HCT116 (cell line): ENCODE measurements at regions not wholly inside any gene's neighbourhood (a gene's known extent, or its start where the extent isn't known, plus 50 kb on each side); places are given as distances from the start of the nearest gene placed in this dataset.

Source experiments
- ATAC-seq: fragments of 200-7000 bp; cut with Tn5 transposase; 2 replicates; pipeline ENCODE4 v1.9.1; 2020; ENCODE audit warnings: mild to moderate bottlenecking, moderate library complexity
- BruUV-seq: library from RNA; stranded (reverse); fragments of 400-500 nt; replicated peaks from 2 replicates; lab custom pipeline; 2021; lab: Mats Ljungman, UMichigan
- CTCF ChIA-PET: fragments of 300-600 bp; sonication (Branson Sonifier 250); formaldehyde crosslinking; loops from one replicate; lab custom pipeline; 2021; ENCODE audit warnings: antibody characterized with exemption; lab: Charles Lee
- POLR2A ChIA-PET: fragments of 300-600, 350-600 bp; sonication (Branson Sonifier 250); formaldehyde crosslinking; loops from one replicate; lab custom pipeline; 2021; ENCODE audit warnings: antibody characterized with exemption; lab: Charles Lee
- RAD21 ChIA-PET, 2 experiments: fragments of 300-600 bp; sonication (Branson Sonifier 250); formaldehyde crosslinking; loops; one replicate each; lab custom pipeline; 2023; ENCODE audit warnings: low total read pairs in 2 of 2; ENCODE audit not compliant: uncharacterized antibody in 2 of 2, unreplicated experiment in 2 of 2, low non-redundant PET in 1 of 2; lab: Charles Lee
- DNase-seq: peaks from one replicate; pipeline ENCODE4 v3.0.0-alpha.2; 2010; ENCODE audit warnings: low read depth, low spot score
- H2AFZ ChIP-seq: fragments of 200-600 bp; shearing (Covaris generic), sonication (generic); 2 replicates; pipeline ENCODE4 v1.6.1; 2017; ENCODE audit warnings: low read depth, mixed run types, mixed read lengths, antibody characterized with exemption, low read length; ENCODE audit not compliant: poor library complexity, severe bottlenecking
- H3K27ac ChIP-seq: 2 replicates; pipeline ENCODE4 v1.5.1; 2012; ENCODE audit warnings: low read depth, low read length
- H3K27me3 ChIP-seq: fragments of 200-600 bp; sonication (generic); 2 replicates; pipeline ENCODE4 v1.6.1; 2016; ENCODE audit warnings: mixed run types, low read length, mixed read lengths; ENCODE audit not compliant: insufficient read depth
- H3K36me3 ChIP-seq, 2 experiments: fragments of 200-500 bp in 1 of 2; fragments of 200-600 bp in 1 of 2; sonication (Bioruptor generic) in 1 of 2; sonication (generic) in 1 of 2; 2 replicates each; pipeline versions ENCODE4 v1.5.1 to v1.6.1; 2014 to 2016; ENCODE audit warnings: low read length in 2 of 2, inconsistent platforms in 1 of 2, mixed read lengths in 1 of 2, mixed run types in 1 of 2; ENCODE audit not compliant: insufficient read depth in 2 of 2, control insufficient read depth in 1 of 2
- H3K4me1 ChIP-seq, 2 experiments: fragments of 200-600 bp in 1 of 2; sonication (generic) in 1 of 2; 2 replicates each; pipeline versions ENCODE4 v1.5.1 to v1.6.1; 2012 to 2017; ENCODE audit warnings: low read length in 2 of 2, inconsistent platforms in 1 of 2, mild to moderate bottlenecking in 1 of 2, mixed read lengths in 1 of 2, mixed run types in 1 of 2, moderate library complexity in 1 of 2; ENCODE audit not compliant: insufficient read depth in 2 of 2, control insufficient read depth in 1 of 2
- H3K4me2 ChIP-seq: fragments of 200-600 bp; sonication (generic); 2 replicates; pipeline ENCODE4 v1.6.1; 2017; ENCODE audit warnings: mixed run types, low read length, mixed read lengths
- H3K4me3 ChIP-seq, 2 experiments: fragments of 200-600 bp in 1 of 2; sonication (generic) in 1 of 2; replicated peaks in 1 of 2; 2 replicates each; pipeline ENCODE4 v1.5.1; 2011 to 2016; ENCODE audit warnings: low read length in 2 of 2, control low read depth in 1 of 2, low read depth in 1 of 2, mild to moderate bottlenecking in 1 of 2, mixed read lengths in 1 of 2, mixed run types in 1 of 2
- H3K79me2 ChIP-seq: fragments of 200-600 bp; sonication (generic); 2 replicates; pipeline ENCODE4 v1.6.1; 2017; ENCODE audit warnings: mild to moderate bottlenecking, mixed run types, low read length, moderate library complexity, mixed read lengths; ENCODE audit not compliant: insufficient read depth
- H3K9ac ChIP-seq: fragments of 200-600 bp; sonication (generic); 2 replicates; pipeline ENCODE4 v1.6.1; 2016; ENCODE audit warnings: low read length, mixed read lengths
- H3K9me2 ChIP-seq: fragments of 200-600 bp; sonication (generic), shearing (Covaris generic); 2 replicates; pipeline ENCODE4 v1.6.1; 2017; ENCODE audit warnings: mixed run types, mild to moderate bottlenecking, moderate library complexity; ENCODE audit not compliant: insufficient read depth
- H3K9me3 ChIP-seq, 2 experiments: fragments of 200-500 bp in 1 of 2; fragments of 200-600 bp in 1 of 2; sonication (Bioruptor generic) in 1 of 2; sonication (generic) in 1 of 2; 2 replicates each; pipeline ENCODE4 v1.6.1; 2014 to 2017; ENCODE audit warnings: low read length in 2 of 2, mixed read lengths in 2 of 2, inconsistent platforms in 1 of 2, low read depth in 1 of 2, mild to moderate bottlenecking in 1 of 2, mixed run types in 1 of 2, moderate library complexity in 1 of 2; ENCODE audit not compliant: control insufficient read depth in 1 of 2, insufficient read depth in 1 of 2
- H4K20me1 ChIP-seq: fragments of 200-600 bp; sonication (generic), shearing (Covaris generic); 2 replicates; pipeline ENCODE4 v1.6.1; 2017; ENCODE audit warnings: mixed run types, mild to moderate bottlenecking, moderate library complexity; ENCODE audit not compliant: insufficient read depth
- ATF3 ChIP-seq: IDR thresholded peaks from 2 replicates; pipeline ENCODE4 v1.6.1; 2012
- CBX3 ChIP-seq: IDR thresholded peaks from 2 replicates; pipeline ENCODE4 v1.6.1; 2012; ENCODE audit warnings: low read depth
- CTCF ChIP-seq, 3 experiments: fragments of 200-600 bp in 1 of 3; sonication (generic) in 1 of 3; IDR thresholded peaks in 2 of 3; conservative IDR thresholded peaks in 1 of 3; 2 replicates each; pipeline ENCODE4 v1.5.1; 2012 to 2017; ENCODE audit warnings: low read depth in 2 of 3, low read length in 2 of 3, antibody characterized with exemption in 1 of 3, borderline replicate concordance in 1 of 3, control low read depth in 1 of 3, mild to moderate bottlenecking in 1 of 3, mixed read lengths in 1 of 3, mixed run types in 1 of 3, moderate library complexity in 1 of 3; ENCODE audit not compliant: insufficient read depth in 1 of 3
- FOSL1 ChIP-seq: IDR thresholded peaks from 2 replicates; pipeline ENCODE4 v1.6.1; 2012; ENCODE audit warnings: low read depth
- JUND ChIP-seq: IDR thresholded peaks from 2 replicates; pipeline ENCODE4 v1.6.1; 2012
- POLR2A ChIP-seq: IDR thresholded peaks from 2 replicates; pipeline ENCODE4 v1.7.0; 2011; ENCODE audit warnings: borderline replicate concordance; ENCODE audit not compliant: insufficient read depth, insufficient read length; ENCODE audit errors: extremely low read depth
- POLR2AphosphoS5 ChIP-seq: IDR thresholded peaks from 2 replicates; pipeline ENCODE4 v1.6.1; 2011; ENCODE audit warnings: mild to moderate bottlenecking, low read depth, low read length, moderate library complexity
- REST ChIP-seq: IDR thresholded peaks from 2 replicates; pipeline ENCODE4 v1.6.1; 2012; ENCODE audit warnings: low read depth
- SIN3A ChIP-seq: IDR thresholded peaks from 2 replicates; pipeline ENCODE4 v1.6.1; 2012; ENCODE audit warnings: low read depth
- SP1 ChIP-seq: IDR thresholded peaks from 2 replicates; pipeline ENCODE4 v1.6.1; 2012; ENCODE audit warnings: low read depth
- SRF ChIP-seq: IDR thresholded peaks from 2 replicates; pipeline ENCODE4 v1.6.1; 2012; ENCODE audit warnings: low read depth
- ZFX ChIP-seq: fragments of 450-650 bp; IDR thresholded peaks from 2 replicates; pipeline ENCODE4 v1.6.1; 2017
- intact Hi-C: fragments of 100-400 bp; cut with micrococcal nuclease; formaldehyde crosslinking; loops from 2 replicates; pipeline ENCODE4 v1.10.0; 2022

- Histone ChIP-seq H4K20me1 (no peaks in the 10 kb centered on the region), H3K36me3 (no peaks in the 10 kb centered on the region), H3K27ac (no peak overlapping the region), H3K79me2 (no peaks in the 10 kb centered on the region), H3K4me3 (no peak overlapping the region), H3K9me3 (no peaks in the 10 kb centered on the region), H3K9me2 (no peaks in the 10 kb centered on the region), H3K4me1 (no peaks in the 10 kb centered on the region), H3K27me3 (no peaks in the 10 kb centered on the region), H2AFZ (no peak overlapping the region), H3K9ac (no peak overlapping the region), H3K4me2 (no peak overlapping the region)
- no peak for DNase-seq
- CTCF ChIA-PET = no interaction called here
- RAD21 ChIA-PET = no interaction called here
- no peak for ATAC-seq
- BruUV-seq = no TSS peak
- TF ChIP-seq FOSL1 (no peak), ATF3 (no peak), POLR2A (no peak), SIN3A (no peak), CTCF (IDR thresholded peaks at IDR 0.05 in 2 of 3, conservative IDR thresholded peaks at IDR 0.05 in 1 of 3; ENCODE audit: borderline replicate concordance in 1 of 3, insufficient read depth in 1 of 3, low read depth in 2 of 3, low read length in 2 of 3) (no peak), ZFX (no peak), SRF (no peak), CBX3 (no peak)
- POLR2A ChIA-PET = no interaction called here
- intact Hi-C loops = no loop called here
Measured at GRCh38 chr6:84605298-84605697, 159.1 kb downstream of the TBX18 start.

GRCh38 chr6:84601366-84601765, 163.0 kb downstream of the TBX18 start:
- no TSS peak for BruUV-seq
- Histone ChIP-seq H3K27ac (no peak overlapping the region), H3K9ac (no peak overlapping the region), H4K20me1 (no peaks in the 10 kb centered on the region), H2AFZ (no peak overlapping the region), H3K4me3 (no peak overlapping the region), H3K27me3 (no peaks in the 10 kb centered on the region), H3K36me3 (no peaks in the 10 kb centered on the region), H3K79me2 (no peaks in the 10 kb centered on the region), H3K4me2 (no peak overlapping the region), H3K4me1 (no peaks in the 10 kb centered on the region), H3K9me2 (no peaks in the 10 kb centered on the region), H3K9me3 (no peaks in the 10 kb centered on the region)
- ATAC-seq (no peak), DNase-seq (no peak)
- no peak for TF ChIP-seq CBX3
- no peak for TF ChIP-seq REST
- no peak for TF ChIP-seq SP1
- TF ChIP-seq JUND = no peak
- no peak for TF ChIP-seq POLR2AphosphoS5
- intact Hi-C loops = no loop called here
- POLR2A ChIA-PET = no interaction called here
- RAD21 ChIA-PET = no interaction called here
- CTCF ChIA-PET = no interaction called here
